ENCODE measurements at regions not wholly inside any gene's neighbourhood (a gene's known extent, or its start where the extent isn't known, plus 50 kb on each side); places are given as distances from the start of the nearest gene placed in this dataset.

GRCh38 chr4:182066037-182066436 is 177.2 kb upstream of the TENM3 start:
- Mint-ChIP-seq H3K4me3 (ENCODE audit: unreplicated experiment) (no peak overlapping the region), H3K27me3 (ENCODE audit: insufficient read depth, unreplicated experiment) (no peaks in the 10 kb centered on the region), H3K36me3 (ENCODE audit: insufficient read depth, unreplicated experiment) (no peaks in the 10 kb centered on the region), H3K27ac (ENCODE audit: low read depth, unreplicated experiment) (no peak overlapping the region), H3K4me1 (ENCODE audit: insufficient read depth, unreplicated experiment) (peaks cover 13% of the 10 kb centered on the region), H3K9me3 (ENCODE audit: unreplicated experiment) (no peaks in the 10 kb centered on the region)
- BruUV-seq (replicated peaks) = no TSS peak
- POLR2A ChIA-PET = no interaction called here
- TF ChIP-seq CTCF (IDR thresholded peaks at IDR 0.05; ENCODE audit: unreplicated experiment) = no peak
- CTCF ChIA-PET = no interaction called here
- intact Hi-C loops (cut with micrococcal nuclease) = no loop called here
- DNase-seq (ENCODE audit: unreplicated experiment) = no peak

- ChIA-PET POLR2A (no interaction called here), CTCF (interaction anchor here (0.7 kb wide), 1 partner anchor 11 kb away, joined by 3 read pairs; no protein-coding TSS in a partner anchor)
- no peak for TF ChIP-seq CTCF (IDR thresholded peaks at IDR 0.05; ENCODE audit: unreplicated experiment)
- H3K9me3 Mint-ChIP-seq (ENCODE audit: unreplicated experiment) = no peaks in the 10 kb centered on the region
- no peak overlapping the region for H3K4me3 Mint-ChIP-seq (ENCODE audit: unreplicated experiment)
- H3K27ac Mint-ChIP-seq (ENCODE audit: low read depth, unreplicated experiment) = no peak overlapping the region
- no peaks in the 10 kb centered on the region for H3K27me3 Mint-ChIP-seq (ENCODE audit: insufficient read depth, unreplicated experiment)
- H3K4me1 Mint-ChIP-seq (ENCODE audit: insufficient read depth, unreplicated experiment) = peaks cover 8% of the 10 kb centered on the region
- BruUV-seq (replicated peaks) = no TSS peak
- DNase-seq (ENCODE audit: unreplicated experiment) = no peak
- intact Hi-C loops (cut with micrococcal nuclease) = no loop called here
- H3K36me3 Mint-ChIP-seq (ENCODE audit: insufficient read depth, unreplicated experiment) = no peaks in the 10 kb centered on the region
Measured at GRCh38 chr4:182067828-182068227, 175.4 kb upstream of the TENM3 start.

- no peak for DNase-seq (ENCODE audit: unreplicated experiment)
- intact Hi-C loops (cut with micrococcal nuclease) = no loop called here
- H3K27me3 Mint-ChIP-seq (ENCODE audit: insufficient read depth, unreplicated experiment) = no peaks in the 10 kb centered on the region
- TF ChIP-seq CTCF (IDR thresholded peaks at IDR 0.05; ENCODE audit: unreplicated experiment) = no peak
- no peak overlapping the region for H3K4me3 Mint-ChIP-seq (ENCODE audit: unreplicated experiment)
- no peaks in the 10 kb centered on the region for H3K36me3 Mint-ChIP-seq (ENCODE audit: insufficient read depth, unreplicated experiment)
- ChIA-PET POLR2A (no interaction called here), CTCF (interaction anchor here (0.8 kb wide), 1 partner anchor 10 kb away, joined by 3 read pairs; no protein-coding TSS in a partner anchor)
- no peaks in the 10 kb centered on the region for H3K4me1 Mint-ChIP-seq (ENCODE audit: insufficient read depth, unreplicated experiment)
- H3K9me3 Mint-ChIP-seq (ENCODE audit: unreplicated experiment) = no peaks in the 10 kb centered on the region
- no peak overlapping the region for H3K27ac Mint-ChIP-seq (ENCODE audit: low read depth, unreplicated experiment)
- no TSS peak for BruUV-seq (replicated peaks)
Measured at GRCh38 chr4:182068920-182069319, 174.3 kb upstream of the TENM3 start.

GRCh38 chr4:182073278-182073677 is 169.9 kb upstream of the TENM3 start:
- intact Hi-C loops (cut with micrococcal nuclease) = no loop called here
- Mint-ChIP-seq H3K9me3 (ENCODE audit: unreplicated experiment) (peaks cover 5% of the 10 kb centered on the region), H3K36me3 (ENCODE audit: insufficient read depth, unreplicated experiment) (no peaks in the 10 kb centered on the region), H3K27ac (ENCODE audit: low read depth, unreplicated experiment) (no peak overlapping the region), H3K4me3 (ENCODE audit: unreplicated experiment) (no peak overlapping the region), H3K27me3 (ENCODE audit: insufficient read depth, unreplicated experiment) (no peaks in the 10 kb centered on the region), H3K4me1 (ENCODE audit: insufficient read depth, unreplicated experiment) (no peaks in the 10 kb centered on the region)
- TF ChIP-seq CTCF (IDR thresholded peaks at IDR 0.05; ENCODE audit: unreplicated experiment) = no peak
- ChIA-PET CTCF (no interaction called here), POLR2A (no interaction called here)
- no TSS peak for BruUV-seq (replicated peaks)
- DNase-seq (ENCODE audit: unreplicated experiment) = no peak
